Muscle layer of duodenum (tissue), 2 donors: ENCODE measurements at regions not wholly inside any gene's neighbourhood (a gene's known extent, or its start where the extent isn't known, plus 50 kb on each side); places are given as distances from the start of the nearest gene placed in this dataset.
A peak's percentile ranks its signal among the peaks of the same experiment; 100 is the strongest.

Source experiments
- H3K27ac ChIP-seq: one replicate; pipeline ENCODE4 v1.7.0; 2013; ENCODE audit warnings: mild to moderate bottlenecking, low read length
- H3K27me3 ChIP-seq: one replicate; pipeline ENCODE4 v1.7.0; 2013; ENCODE audit warnings: low read depth, mild to moderate bottlenecking, control low read depth, low read length
- H3K36me3 ChIP-seq, 2 donors: one replicate each; pipeline ENCODE4 v1.7.0; 2013; ENCODE audit warnings: low read length in 2 of 2, control low read depth in 1 of 2, mild to moderate bottlenecking in 1 of 2; ENCODE audit not compliant: insufficient read depth in 2 of 2, control insufficient read depth in 1 of 2
- H3K4me1 ChIP-seq, 2 donors: one replicate each; pipeline ENCODE4 v1.7.0; 2013; ENCODE audit warnings: low read length in 2 of 2, mild to moderate bottlenecking in 2 of 2, control low read depth in 1 of 2, moderate library complexity in 1 of 2; ENCODE audit not compliant: insufficient read depth in 2 of 2, control insufficient read depth in 1 of 2
- H3K4me3 ChIP-seq, 2 donors: one replicate each; pipeline ENCODE4 v1.7.0; 2013; ENCODE audit warnings: low read length in 2 of 2, low read depth in 1 of 2, mild to moderate bottlenecking in 1 of 2
- H3K9me3 ChIP-seq, 2 donors: one replicate each; pipeline ENCODE4 v1.7.0; 2013; ENCODE audit warnings: low read length in 2 of 2, control low read depth in 1 of 2, mild to moderate bottlenecking in 1 of 2; ENCODE audit not compliant: control insufficient read depth in 1 of 2
- donor health status: healthy.

- Histone ChIP-seq H3K9me3 (no peaks in the 10 kb centered on the region), H3K4me1 (peaks cover 0 to under 1% of the 10 kb centered on the region in 2 donors), H3K27ac (no peak overlapping the region), H3K36me3 (peaks cover 2 to 9% of the 10 kb centered on the region in 2 donors), H3K27me3 (no peaks in the 10 kb centered on the region), H3K4me3 (no peak overlapping the region)
Measured at GRCh38 chr2:134154246-134154645, 99.6 kb upstream of the MGAT5 start.

DNA sequence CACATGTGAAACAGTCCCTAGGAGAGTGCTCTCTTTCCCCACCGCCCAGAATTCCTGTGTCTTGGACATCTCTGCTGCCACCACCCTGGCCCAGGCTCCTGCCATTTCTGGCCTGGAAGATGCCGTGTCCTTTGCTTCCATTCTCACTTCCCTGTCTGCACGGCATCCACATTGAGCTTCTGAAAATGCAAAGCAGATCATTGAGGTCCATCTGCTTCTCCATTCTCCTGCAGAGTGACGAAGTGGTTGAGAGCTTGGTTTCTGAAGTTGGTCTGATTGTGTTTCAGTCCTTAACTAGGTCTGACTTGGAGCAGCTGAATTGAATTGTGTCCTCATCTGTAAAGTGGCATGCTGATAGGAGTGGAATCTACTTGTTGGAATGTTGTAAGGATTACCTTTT, 98.7 kb upstream of the MGAT5 start:
- Histone ChIP-seq H3K9me3 (no peaks in the 10 kb centered on the region), H3K27me3 (no peaks in the 10 kb centered on the region), H3K4me1 (peaks cover 0 to 1% of the 10 kb centered on the region in 2 donors), H3K4me3 (no peak overlapping the region), H3K36me3 (peaks cover 2 to 9% of the 10 kb centered on the region in 2 donors), H3K27ac (no peak overlapping the region)

DNA sequence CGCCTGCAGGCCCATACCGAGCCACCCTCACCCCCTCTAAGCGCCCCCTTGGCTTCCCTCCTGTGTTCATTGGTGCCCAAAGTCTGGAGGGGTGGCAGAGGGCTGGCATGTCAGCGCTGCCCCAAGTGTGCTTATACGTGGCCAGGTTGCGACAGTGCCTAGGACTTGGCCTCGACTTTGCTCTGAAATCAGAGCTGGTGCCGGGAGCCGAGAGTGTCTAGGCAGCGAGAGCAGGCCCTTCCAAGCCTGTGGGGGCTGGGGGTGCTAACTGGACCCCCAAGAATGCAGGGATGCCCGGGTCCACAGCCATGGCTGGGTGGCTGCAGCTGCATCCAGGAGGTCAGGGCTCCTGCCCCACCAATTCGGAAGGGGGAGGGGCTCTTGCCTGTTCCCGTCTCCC, 95.6 kb upstream of the MGAT5 start:
- no peak overlapping the region for H3K4me3 ChIP-seq
- peaks cover 0 to 14% of the 10 kb centered on the region in 2 donors for H3K4me1 ChIP-seq
- H3K27ac ChIP-seq = no peak overlapping the region
- H3K9me3 ChIP-seq = no peaks in the 10 kb centered on the region
- H3K27me3 ChIP-seq = no peaks in the 10 kb centered on the region
- H3K36me3 ChIP-seq = peaks cover 0 to 2% of the 10 kb centered on the region in 2 donors

GRCh38 chr2:134161170-134161547, 92.7 kb upstream of the MGAT5 start:
- Histone ChIP-seq H3K9me3 (no peaks in the 10 kb centered on the region), H3K4me1 (peaks cover 0 to 14% of the 10 kb centered on the region in 2 donors), H3K27me3 (no peaks in the 10 kb centered on the region), H3K4me3 (no peak overlapping the region), H3K27ac (no peak overlapping the region), H3K36me3 (no peaks in the 10 kb centered on the region)

GRCh38 chr2:134163336-134163735, 90.5 kb upstream of the MGAT5 start:
- no peaks in the 10 kb centered on the region for H3K9me3 ChIP-seq
- H3K36me3 ChIP-seq = no peaks in the 10 kb centered on the region
- H3K27me3 ChIP-seq = no peaks in the 10 kb centered on the region
- H3K4me1 ChIP-seq = peaks cover 0 to 14% of the 10 kb centered on the region in 2 donors
- H3K4me3 ChIP-seq = no peak overlapping the region
- H3K27ac ChIP-seq = no peak overlapping the region

DNA sequence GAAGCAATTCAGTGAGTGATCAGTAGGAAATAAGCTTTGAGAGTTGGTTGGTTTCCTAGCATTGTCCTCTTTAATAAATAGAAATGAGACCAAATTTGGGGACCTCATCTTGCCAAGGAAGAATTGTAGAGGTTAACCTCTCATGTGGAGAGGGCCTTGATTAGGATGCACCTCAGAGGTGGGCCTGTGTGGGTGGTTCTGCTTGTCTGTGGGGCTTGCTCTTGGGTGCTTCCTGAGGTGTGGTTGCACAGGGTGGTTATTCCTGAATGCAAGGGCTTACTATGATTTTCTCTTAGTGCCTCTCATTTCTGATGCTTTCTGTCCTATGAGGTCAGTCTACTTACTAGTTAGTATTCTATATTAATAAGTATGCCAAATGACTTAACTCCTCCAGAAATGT, 89.6 kb upstream of the MGAT5 start:
- Histone ChIP-seq H3K27me3 (no peaks in the 10 kb centered on the region), H3K4me1 (peaks cover 0 to 14% of the 10 kb centered on the region in 2 donors), H3K9me3 (no peaks in the 10 kb centered on the region), H3K4me3 (no peak overlapping the region), H3K36me3 (no peaks in the 10 kb centered on the region), H3K27ac (no peak overlapping the region)

DNA sequence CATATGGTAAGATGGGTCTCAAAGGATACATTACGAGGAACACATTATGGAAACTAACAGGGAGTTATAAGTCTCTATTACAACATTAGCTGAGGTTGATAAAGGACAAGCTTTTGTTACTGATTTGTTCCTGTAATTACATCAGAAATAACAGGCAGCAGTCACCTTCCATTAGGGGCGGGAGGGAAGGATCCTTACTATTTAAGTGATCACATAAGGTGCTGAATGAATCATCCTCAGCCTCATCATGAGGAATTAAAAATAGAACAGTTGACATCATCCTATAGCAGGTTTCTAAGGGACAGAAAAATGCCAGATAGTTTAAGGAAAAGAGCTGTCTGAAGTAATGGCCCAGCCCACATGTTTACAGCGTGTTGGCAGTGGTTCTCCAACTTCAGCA, 86.9 kb upstream of the MGAT5 start:
- no peak overlapping the region for H3K27ac ChIP-seq
- no peaks in the 10 kb centered on the region for H3K36me3 ChIP-seq
- no peaks in the 10 kb centered on the region for H3K9me3 ChIP-seq
- no peak overlapping the region for H3K4me3 ChIP-seq
- H3K27me3 ChIP-seq = no peaks in the 10 kb centered on the region
- no peaks in the 10 kb centered on the region for H3K4me1 ChIP-seq

- H3K36me3 ChIP-seq = no peaks in the 10 kb centered on the region
- H3K27ac ChIP-seq = no peak overlapping the region
- H3K4me3 ChIP-seq = no peak overlapping the region
- no peaks in the 10 kb centered on the region for H3K9me3 ChIP-seq
- no peaks in the 10 kb centered on the region for H3K27me3 ChIP-seq
- H3K4me1 ChIP-seq = peaks cover 5% of the 10 kb centered on the region in 2 donors
Measured at GRCh38 chr2:134169788-134170187, 84.1 kb upstream of the MGAT5 start.

DNA sequence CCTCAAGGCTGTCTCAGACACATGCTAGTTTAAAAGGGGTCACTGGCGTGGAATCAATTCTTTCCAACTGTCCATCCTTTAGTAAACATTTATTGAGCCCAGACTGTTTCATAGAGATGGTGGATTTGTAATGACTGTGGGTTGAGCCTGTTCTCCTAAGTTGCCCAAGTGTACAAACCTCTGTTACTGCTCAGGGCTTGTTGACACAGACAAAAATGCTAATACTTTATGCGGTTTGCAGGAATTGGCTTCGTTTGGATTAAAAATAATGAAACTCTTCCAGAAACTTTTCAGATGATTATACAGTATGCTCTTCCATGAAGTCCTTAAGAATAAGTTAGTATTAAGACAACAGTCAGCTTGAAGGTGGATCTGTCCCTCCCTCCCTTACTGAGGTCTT, 83.6 kb upstream of the MGAT5 start:
- Histone ChIP-seq H3K4me3 (no peak overlapping the region), H3K27me3 (no peaks in the 10 kb centered on the region), H3K9me3 (no peaks in the 10 kb centered on the region), H3K36me3 (no peaks in the 10 kb centered on the region), H3K4me1 (peaks cover 5% of the 10 kb centered on the region in 2 donors), H3K27ac (no peak overlapping the region)

DNA sequence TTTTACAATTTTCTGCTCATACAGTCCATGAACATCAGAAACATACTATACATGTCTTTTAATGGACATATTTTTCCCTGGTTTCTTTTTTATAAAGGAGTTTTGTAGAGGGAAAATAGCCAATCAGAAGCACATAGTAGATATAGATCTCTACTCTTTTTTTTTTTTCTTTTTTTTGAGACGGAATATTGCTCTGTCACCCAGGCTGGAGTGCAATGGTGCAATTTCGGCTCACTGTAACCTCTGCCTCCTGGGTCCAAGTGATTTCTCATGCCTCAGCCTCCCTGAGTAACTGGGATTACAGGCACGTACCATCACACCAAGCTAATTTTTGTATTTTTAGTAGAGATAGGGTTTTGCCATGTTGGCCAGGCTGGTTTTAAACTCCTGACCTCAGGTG, 83.2 kb upstream of the MGAT5 start:
- Histone ChIP-seq H3K36me3 (no peaks in the 10 kb centered on the region), H3K4me3 (no peak overlapping the region), H3K9me3 (no peaks in the 10 kb centered on the region), H3K4me1 (peaks cover 5% of the 10 kb centered on the region in 2 donors), H3K27ac (no peak overlapping the region), H3K27me3 (no peaks in the 10 kb centered on the region)

- no peaks in the 10 kb centered on the region for H3K27me3 ChIP-seq
- H3K4me1 ChIP-seq = peaks cover 5 to 16% of the 10 kb centered on the region in 2 donors
- peak overlapping the region; percentile 27 for H3K27ac ChIP-seq
- no peak overlapping the region for H3K4me3 ChIP-seq
- H3K9me3 ChIP-seq = no peaks in the 10 kb centered on the region
- H3K36me3 ChIP-seq = no peaks in the 10 kb centered on the region
Measured at GRCh38 chr2:134173338-134174016, 80.4 kb upstream of the MGAT5 start.

- H3K4me1 ChIP-seq = peaks cover 5 to 16% of the 10 kb centered on the region in 2 donors
- H3K9me3 ChIP-seq = no peaks in the 10 kb centered on the region
- H3K36me3 ChIP-seq = no peaks in the 10 kb centered on the region
- no peak overlapping the region for H3K27ac ChIP-seq
- no peak overlapping the region for H3K4me3 ChIP-seq
- no peaks in the 10 kb centered on the region for H3K27me3 ChIP-seq
Measured at GRCh38 chr2:134174711-134175110, 79.2 kb upstream of the MGAT5 start.
